CD8-positive, alpha-beta memory T cell (primary cell): ENCODE measurements at regions not wholly inside any gene's neighbourhood (a gene's known extent, or its start where the extent isn't known, plus 50 kb on each side); places are given as distances from the start of the nearest gene placed in this dataset.
A peak's percentile ranks its signal among the peaks of the same experiment; 100 is the strongest.

ENCODE experiments used
- CTCF ChIA-PET: fragments of 350-600 bp; sonication (Branson Sonifier 250); formaldehyde crosslinking; loops from one replicate; lab custom pipeline; 2021; ENCODE audit warnings: antibody characterized with exemption; lab: Charles Lee
- POLR2A ChIA-PET: fragments of 350-600 bp; sonication (Branson Sonifier 250); formaldehyde crosslinking; loops from one replicate; lab custom pipeline; 2021; ENCODE audit warnings: antibody characterized with exemption; lab: Charles Lee
- DNase-seq, 5 donors: peaks; one replicate each; pipeline versions ENCODE4 v3.0.0 to v3.0.0-alpha.2; 2020 to 2022; ENCODE audit warnings: mixed read lengths in 1 of 5
- H3K27ac ChIP-seq: one replicate; pipeline ENCODE4 v1.7.0; 2013; ENCODE audit warnings: low read depth, mild to moderate bottlenecking, low read length, moderate library complexity
- H3K27me3 ChIP-seq: 2 replicates; pipeline ENCODE4 v1.7.0; 2013; ENCODE audit warnings: low read length, mild to moderate bottlenecking; ENCODE audit not compliant: insufficient read depth, poor library complexity, severe bottlenecking
- H3K36me3 ChIP-seq: 2 replicates; pipeline ENCODE4 v1.7.0; 2013; ENCODE audit warnings: mild to moderate bottlenecking, low read length, moderate library complexity; ENCODE audit not compliant: insufficient read depth
- H3K4me1 ChIP-seq: 2 replicates; pipeline ENCODE4 v1.7.0; 2013; ENCODE audit warnings: mild to moderate bottlenecking, low read length, moderate library complexity; ENCODE audit not compliant: insufficient read depth
- H3K4me3 ChIP-seq: 2 replicates; pipeline ENCODE4 v1.7.0; 2013; ENCODE audit warnings: mild to moderate bottlenecking, low read length
- H3K9me3 ChIP-seq: 2 replicates; pipeline ENCODE4 v1.7.0; 2013; ENCODE audit warnings: mild to moderate bottlenecking, low read length
- H3K27ac Mint-ChIP-seq, 8 donors: one replicate each; pipeline ENCODE4 v1.8.0; 2020 to 2021; ENCODE audit warnings: mixed read lengths in 8 of 8, mild to moderate bottlenecking in 6 of 8, inconsistent platforms in 3 of 8, moderate library complexity in 3 of 8
- H3K27me3 Mint-ChIP-seq, 2 donors: one replicate each; pipeline ENCODE4 v1.8.0; 2020 to 2021; ENCODE audit warnings: mixed read lengths in 2 of 2, mild to moderate bottlenecking in 1 of 2, moderate library complexity in 1 of 2
- H3K36me3 Mint-ChIP-seq, 3 donors: one replicate each; pipeline ENCODE4 v1.8.0; 2020 to 2021; ENCODE audit warnings: mixed read lengths in 3 of 3, inconsistent platforms in 1 of 3, mild to moderate bottlenecking in 1 of 3
- H3K4me1 Mint-ChIP-seq, 3 donors: one replicate each; pipeline ENCODE4 v1.8.0; 2020 to 2021; ENCODE audit warnings: mixed read lengths in 3 of 3, inconsistent platforms in 1 of 3, mild to moderate bottlenecking in 1 of 3
- H3K4me3 Mint-ChIP-seq, 7 donors: one replicate each; pipeline ENCODE4 v1.8.0; 2020 to 2021; ENCODE audit warnings: mixed read lengths in 7 of 7, mild to moderate bottlenecking in 6 of 7, moderate library complexity in 4 of 7, inconsistent platforms in 2 of 7
- H3K9me3 Mint-ChIP-seq, 5 donors: one replicate each; pipeline ENCODE4 v1.8.0; 2020 to 2022; ENCODE audit warnings: mixed read lengths in 5 of 5, mild to moderate bottlenecking in 3 of 5, moderate library complexity in 2 of 5, inconsistent platforms in 1 of 5

- ChIA-PET POLR2A (no interaction called here), CTCF (no interaction called here)
- no peak for DNase-seq
- H3K4me3 ChIP-seq, result no peak overlapping the region
- no peak overlapping the region for H3K27ac Mint-ChIP-seq
- no peak overlapping the region for H3K27ac ChIP-seq
- no peaks in the 10 kb centered on the region for H3K36me3 ChIP-seq
- no peaks in the 10 kb centered on the region for H3K4me1 Mint-ChIP-seq
- no peak overlapping the region for H3K4me3 Mint-ChIP-seq
- no peaks in the 10 kb centered on the region for H3K36me3 Mint-ChIP-seq
- H3K27me3 Mint-ChIP-seq, result peaks cover 16 to 51% of the 10 kb centered on the region in 2 donors
- no peaks in the 10 kb centered on the region for H3K9me3 Mint-ChIP-seq
- no peaks in the 10 kb centered on the region for H3K9me3 ChIP-seq
- no peaks in the 10 kb centered on the region for H3K4me1 ChIP-seq
- no peaks in the 10 kb centered on the region for H3K27me3 ChIP-seq
Measured at GRCh38 chr1:29853716-29854330, 617.5 kb downstream of the PTPRU start.

GRCh38 chr1:29852248-29852647 lies 615.9 kb downstream of the PTPRU start:
- Histone ChIP-seq H3K9me3 (no peaks in the 10 kb centered on the region), H3K27me3 (no peaks in the 10 kb centered on the region), H3K27ac (no peak overlapping the region), H3K36me3 (no peaks in the 10 kb centered on the region), H3K4me3 (no peak overlapping the region), H3K4me1 (no peaks in the 10 kb centered on the region)
- H3K4me1 Mint-ChIP-seq, result no peaks in the 10 kb centered on the region
- no peak overlapping the region for H3K4me3 Mint-ChIP-seq
- ChIA-PET CTCF (no interaction called here), POLR2A (no interaction called here)
- no peak overlapping the region for H3K27ac Mint-ChIP-seq
- peaks cover 12 to 49% of the 10 kb centered on the region in 2 donors for H3K27me3 Mint-ChIP-seq
- DNase-seq, result no peak
- no peaks in the 10 kb centered on the region for H3K9me3 Mint-ChIP-seq
- no peaks in the 10 kb centered on the region for H3K36me3 Mint-ChIP-seq

GRCh38 chr1:29851691-29852090 lies 615.4 kb downstream of the PTPRU start:
- ChIA-PET CTCF (no interaction called here), POLR2A (no interaction called here)
- H3K4me1 Mint-ChIP-seq, result no peaks in the 10 kb centered on the region
- no peak overlapping the region for H3K27ac Mint-ChIP-seq
- Histone ChIP-seq H3K27me3 (no peaks in the 10 kb centered on the region), H3K27ac (no peak overlapping the region), H3K9me3 (no peaks in the 10 kb centered on the region), H3K4me3 (no peak overlapping the region), H3K36me3 (no peaks in the 10 kb centered on the region), H3K4me1 (no peaks in the 10 kb centered on the region)
- no peaks in the 10 kb centered on the region for H3K36me3 Mint-ChIP-seq
- peaks cover 12 to 47% of the 10 kb centered on the region in 2 donors for H3K27me3 Mint-ChIP-seq
- DNase-seq, result no peak
- no peak overlapping the region for H3K4me3 Mint-ChIP-seq
- no peaks in the 10 kb centered on the region for H3K9me3 Mint-ChIP-seq

GRCh38 chr1:29849991-29850757 lies 613.9 kb downstream of the PTPRU start:
- H3K4me1 Mint-ChIP-seq, result no peaks in the 10 kb centered on the region
- H3K27me3 Mint-ChIP-seq, result peaks cover 8 to 34% of the 10 kb centered on the region in 2 donors
- no peaks in the 10 kb centered on the region for H3K36me3 Mint-ChIP-seq
- Histone ChIP-seq H3K4me1 (no peaks in the 10 kb centered on the region), H3K4me3 (no peak overlapping the region), H3K36me3 (no peaks in the 10 kb centered on the region), H3K27me3 (no peaks in the 10 kb centered on the region), H3K27ac (no peak overlapping the region), H3K9me3 (no peaks in the 10 kb centered on the region)
- POLR2A ChIA-PET, result no interaction called here
- H3K27ac Mint-ChIP-seq, result no peak overlapping the region
- no peak overlapping the region for H3K4me3 Mint-ChIP-seq
- H3K9me3 Mint-ChIP-seq, result no peaks in the 10 kb centered on the region
- CTCF ChIA-PET, result no interaction called here
- DNase-seq, result no peak

GRCh38 chr1:29849038-29849750 lies 612.9 kb downstream of the PTPRU start:
- DNase-seq, result peak in 3 of 5 donors; percentile 4 to 26 (median 5)

GRCh38 chr1:29845910-29846309 lies 609.6 kb downstream of the PTPRU start:
- H3K4me1 ChIP-seq, result no peaks in the 10 kb centered on the region
- no peaks in the 10 kb centered on the region for H3K36me3 Mint-ChIP-seq
- ChIA-PET POLR2A (no interaction called here), CTCF (no interaction called here)
- peaks cover 2 to 31% of the 10 kb centered on the region in 2 donors for H3K27me3 Mint-ChIP-seq
- H3K27ac Mint-ChIP-seq, result no peak overlapping the region
- H3K4me3 ChIP-seq, result no peak overlapping the region
- H3K9me3 ChIP-seq, result no peaks in the 10 kb centered on the region
- no peaks in the 10 kb centered on the region for H3K36me3 ChIP-seq
- H3K4me1 Mint-ChIP-seq, result no peaks in the 10 kb centered on the region
- no peaks in the 10 kb centered on the region for H3K27me3 ChIP-seq
- no peak overlapping the region for H3K27ac ChIP-seq
- peaks cover 0 to 13% (median 8%) of the 10 kb centered on the region in 5 donors for H3K9me3 Mint-ChIP-seq
- no peak overlapping the region for H3K4me3 Mint-ChIP-seq
- DNase-seq, result no peak

More at GRCh38 chr1:29849038-29849750, 612.9 kb downstream of the PTPRU start:
- ChIA-PET CTCF (interaction anchor here (1.1 kb wide), 1 partner anchor 10 kb away, joined by 3 read pairs; no protein-coding TSS in a partner anchor), POLR2A (no interaction called here)
- no peak overlapping the region for H3K4me3 ChIP-seq
- no peaks in the 10 kb centered on the region for H3K36me3 Mint-ChIP-seq
- H3K4me3 Mint-ChIP-seq, result no peak overlapping the region
- H3K27me3 ChIP-seq, result no peaks in the 10 kb centered on the region
- H3K27me3 Mint-ChIP-seq, result peaks cover 6 to 36% of the 10 kb centered on the region in 2 donors
- H3K27ac ChIP-seq, result no peak overlapping the region
- H3K4me1 Mint-ChIP-seq, result no peaks in the 10 kb centered on the region
- H3K36me3 ChIP-seq, result no peaks in the 10 kb centered on the region
- no peaks in the 10 kb centered on the region for H3K4me1 ChIP-seq
- H3K27ac Mint-ChIP-seq, result no peak overlapping the region
- no peaks in the 10 kb centered on the region for H3K9me3 ChIP-seq
- H3K9me3 Mint-ChIP-seq, result no peaks in the 10 kb centered on the region

- Mint-ChIP-seq H3K4me1 (no peaks in the 10 kb centered on the region), H3K4me3 (no peak overlapping the region), H3K9me3 (peaks cover 0 to 13% (median 8%) of the 10 kb centered on the region in 5 donors), H3K36me3 (no peaks in the 10 kb centered on the region), H3K27ac (no peak overlapping the region), H3K27me3 (peaks cover 0 to 27% of the 10 kb centered on the region in 2 donors)
- no peak for DNase-seq
- no peaks in the 10 kb centered on the region for H3K9me3 ChIP-seq
- ChIA-PET POLR2A (no interaction called here), CTCF (no interaction called here)
- H3K4me3 ChIP-seq, result no peak overlapping the region
- no peak overlapping the region for H3K27ac ChIP-seq
- H3K4me1 ChIP-seq, result no peaks in the 10 kb centered on the region
- no peaks in the 10 kb centered on the region for H3K27me3 ChIP-seq
- no peaks in the 10 kb centered on the region for H3K36me3 ChIP-seq
Measured at GRCh38 chr1:29842130-29842529, 605.8 kb downstream of the PTPRU start.

GRCh38 chr1:29839726-29840125 lies 603.4 kb downstream of the PTPRU start:
- no peak overlapping the region for H3K4me3 Mint-ChIP-seq
- Histone ChIP-seq H3K36me3 (no peaks in the 10 kb centered on the region), H3K27me3 (no peaks in the 10 kb centered on the region), H3K27ac (no peak overlapping the region), H3K4me1 (no peaks in the 10 kb centered on the region), H3K4me3 (no peak overlapping the region), H3K9me3 (no peaks in the 10 kb centered on the region)
- no peak overlapping the region for H3K27ac Mint-ChIP-seq
- H3K4me1 Mint-ChIP-seq, result no peaks in the 10 kb centered on the region
- POLR2A ChIA-PET, result no interaction called here
- CTCF ChIA-PET, result no interaction called here
- DNase-seq, result no peak
- H3K9me3 Mint-ChIP-seq, result peaks cover 0 to 13% (median 8%) of the 10 kb centered on the region in 5 donors
- H3K36me3 Mint-ChIP-seq, result no peaks in the 10 kb centered on the region
- peaks cover 2 to 31% of the 10 kb centered on the region in 2 donors for H3K27me3 Mint-ChIP-seq
